ENCODE measurements at regions not wholly inside any gene's neighbourhood (a gene's known extent, or its start where the extent isn't known, plus 50 kb on each side); places are given as distances from the start of the nearest gene placed in this dataset.

GRCh38 chr11:43576320-43576802 lies 104.2 kb upstream of the HSD17B12 start:
- DNase-seq, result no peak

GRCh38 chr11:43576803-43577521 lies 103.6 kb upstream of the HSD17B12 start:
- no peak for DNase-seq

DNA sequence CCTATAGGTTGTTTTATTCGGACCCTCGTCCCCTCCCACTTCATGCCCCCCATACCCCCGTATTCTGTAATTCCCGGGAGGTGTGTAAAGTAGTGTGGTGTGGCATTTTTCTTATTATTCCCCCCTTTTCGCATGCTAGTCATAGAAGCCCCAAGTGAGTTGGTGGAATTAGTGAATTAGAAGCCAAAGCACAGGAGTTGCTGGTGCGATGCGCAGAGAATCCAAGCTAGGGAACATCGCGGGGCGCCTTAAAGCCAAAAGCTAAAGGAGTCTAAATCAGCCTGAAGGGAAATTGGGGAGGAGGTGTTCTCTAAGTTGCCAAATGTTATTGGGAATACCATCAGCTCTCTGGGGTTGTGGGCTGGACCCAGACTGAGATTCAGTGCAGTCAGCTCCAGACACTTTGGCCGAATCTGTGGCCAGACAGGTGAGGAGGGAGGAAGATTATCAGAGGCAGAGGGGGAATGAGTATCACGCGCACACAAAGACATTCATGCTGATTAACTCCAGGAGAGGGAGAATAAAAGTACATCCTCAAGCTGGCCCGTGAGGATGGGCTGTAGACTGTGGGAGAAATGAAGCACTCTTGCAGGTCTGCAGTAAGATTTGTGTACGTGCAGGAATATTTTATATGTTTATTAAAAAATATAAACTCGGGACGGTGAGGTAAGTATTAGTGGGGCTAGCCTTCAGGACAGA lies 102.8 kb upstream of the HSD17B12 start:
- DNase-seq, result no peak

- DNase-seq, result no peak
These were observed 102.0 kb upstream of the HSD17B12 start for GRCh38 chr11:43578346-43579170.

DNA sequence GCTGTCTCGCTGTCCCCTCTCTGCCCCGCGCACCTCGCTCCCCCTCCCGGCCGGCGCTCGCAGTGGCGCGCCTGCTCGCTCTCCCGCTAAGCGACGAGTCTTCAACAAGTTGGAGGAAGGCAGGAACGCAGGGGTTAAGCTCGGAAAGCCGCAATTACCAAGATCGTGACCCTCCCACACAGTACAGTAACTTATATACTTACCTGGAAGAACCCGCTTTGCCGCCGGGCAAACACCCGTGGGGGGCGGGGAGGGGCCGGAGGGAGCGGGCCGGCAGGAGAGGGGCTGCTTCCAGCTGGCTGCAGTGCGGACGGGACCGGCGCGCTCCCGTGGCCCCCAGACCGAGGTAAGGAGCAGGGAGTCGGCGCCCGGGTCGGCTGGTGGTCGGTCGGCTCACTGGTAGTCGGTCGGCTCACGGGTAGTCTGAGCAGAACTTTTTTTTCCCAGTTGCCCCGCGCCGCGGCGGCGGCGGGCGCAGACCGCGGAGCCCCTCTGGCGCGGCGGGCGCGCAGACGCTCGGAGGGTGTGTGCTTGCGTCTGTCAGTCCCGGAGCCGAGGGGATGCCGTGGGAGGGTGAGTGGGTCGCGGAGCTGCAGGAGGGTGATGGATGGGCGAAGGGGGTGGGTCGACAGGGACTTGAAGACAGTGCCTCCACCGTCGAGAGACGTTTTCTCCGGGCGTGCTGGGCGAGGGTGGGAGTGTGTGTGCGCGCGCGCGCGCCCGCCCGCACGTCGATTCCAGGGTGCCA lies 101.2 kb upstream of the HSD17B12 start:
- no peak for DNase-seq

DNA sequence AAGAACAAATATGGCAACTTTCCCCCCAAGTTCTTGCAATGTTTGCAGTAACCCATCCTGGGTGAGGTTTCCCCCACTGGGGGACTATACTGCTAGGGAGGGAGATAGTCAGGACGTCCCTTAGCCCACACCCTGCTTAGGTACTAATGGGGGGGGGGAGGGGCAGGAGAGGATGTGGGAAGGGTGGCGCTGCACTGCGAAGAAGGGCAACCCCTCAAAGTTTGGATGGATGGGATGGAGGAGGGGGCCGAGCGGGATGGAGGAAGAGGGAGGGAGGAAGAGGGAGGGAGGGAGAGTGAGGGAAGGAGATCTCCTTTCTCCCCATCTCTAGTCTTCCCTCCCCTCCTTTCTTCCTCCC lies 100.6 kb upstream of the HSD17B12 start:
- DNase-seq, result no peak

DNA sequence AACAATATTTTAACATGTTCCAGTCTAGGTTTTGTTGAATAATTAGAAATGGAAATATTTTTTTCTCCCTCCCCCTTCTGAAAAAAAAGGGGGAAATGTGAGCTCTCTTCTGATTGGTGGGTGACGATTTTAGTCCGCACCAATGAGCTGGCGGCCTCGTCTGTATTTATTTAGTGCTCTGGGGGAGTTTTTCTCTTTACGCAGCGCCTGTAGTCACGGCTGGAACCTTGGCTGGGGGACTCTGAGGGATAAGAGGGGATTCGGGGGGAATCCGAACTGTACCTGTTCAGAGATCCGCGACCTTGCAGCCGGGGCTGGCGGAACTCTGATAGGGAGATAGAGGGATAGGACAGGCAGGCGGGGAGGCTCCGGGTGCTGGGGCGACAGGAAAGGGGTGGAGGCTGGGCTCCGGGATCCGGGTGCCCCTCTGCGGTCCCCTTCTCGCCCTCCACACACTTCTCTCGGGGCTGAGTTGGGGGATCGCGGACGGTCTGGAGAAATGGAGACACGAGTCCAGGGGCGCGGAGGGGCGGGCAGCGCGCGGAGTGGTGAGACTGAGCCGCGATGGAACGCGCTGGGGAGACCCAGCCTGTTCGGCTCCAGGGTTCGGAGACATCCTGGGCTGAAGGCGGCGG lies 99.7 kb upstream of the HSD17B12 start:
- no peak for DNase-seq

GRCh38 chr11:43581370-43582023 lies 99.0 kb upstream of the HSD17B12 start:
- DNase-seq, result no peak

DNA sequence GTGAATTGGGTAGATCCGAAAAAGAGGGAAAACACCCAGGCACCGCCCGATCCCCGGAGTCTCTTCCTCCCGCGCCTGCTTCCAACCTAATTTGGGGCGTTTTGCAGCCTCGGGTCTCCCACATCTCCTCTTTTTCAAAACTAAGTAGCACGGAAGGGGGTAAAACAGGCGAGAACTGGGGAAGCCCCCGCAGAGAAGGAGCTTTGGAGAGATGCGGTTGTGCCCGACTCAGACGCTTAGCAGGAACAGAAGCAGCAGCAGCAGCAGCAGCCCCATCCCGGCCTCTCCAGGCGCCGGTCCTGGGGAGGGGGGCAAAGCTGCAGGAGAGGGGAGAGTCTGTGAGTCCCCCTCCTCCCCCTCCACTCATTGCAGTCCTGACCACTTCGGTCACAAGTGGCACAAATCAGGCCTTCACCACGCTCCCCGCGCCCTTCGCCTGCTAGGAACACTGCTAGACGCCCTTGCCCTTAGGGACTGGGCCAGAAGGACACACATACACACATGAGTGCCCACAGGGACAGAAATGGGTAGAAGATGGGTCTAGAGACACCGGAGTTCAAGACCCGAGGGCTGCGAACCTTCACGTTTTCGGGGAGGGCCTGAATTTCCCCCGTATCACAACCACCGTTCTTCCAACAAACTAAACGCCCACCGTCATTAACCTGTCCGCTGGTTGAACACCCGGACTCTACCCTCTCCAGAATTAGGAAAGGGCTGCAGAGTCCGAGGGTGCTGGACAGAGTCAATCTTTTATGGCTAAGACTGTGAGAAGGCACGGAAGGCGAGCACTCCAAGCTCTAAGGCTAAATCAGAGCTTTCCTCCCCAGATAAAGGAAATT lies 98.3 kb upstream of the HSD17B12 start:
- no peak for DNase-seq

DNA sequence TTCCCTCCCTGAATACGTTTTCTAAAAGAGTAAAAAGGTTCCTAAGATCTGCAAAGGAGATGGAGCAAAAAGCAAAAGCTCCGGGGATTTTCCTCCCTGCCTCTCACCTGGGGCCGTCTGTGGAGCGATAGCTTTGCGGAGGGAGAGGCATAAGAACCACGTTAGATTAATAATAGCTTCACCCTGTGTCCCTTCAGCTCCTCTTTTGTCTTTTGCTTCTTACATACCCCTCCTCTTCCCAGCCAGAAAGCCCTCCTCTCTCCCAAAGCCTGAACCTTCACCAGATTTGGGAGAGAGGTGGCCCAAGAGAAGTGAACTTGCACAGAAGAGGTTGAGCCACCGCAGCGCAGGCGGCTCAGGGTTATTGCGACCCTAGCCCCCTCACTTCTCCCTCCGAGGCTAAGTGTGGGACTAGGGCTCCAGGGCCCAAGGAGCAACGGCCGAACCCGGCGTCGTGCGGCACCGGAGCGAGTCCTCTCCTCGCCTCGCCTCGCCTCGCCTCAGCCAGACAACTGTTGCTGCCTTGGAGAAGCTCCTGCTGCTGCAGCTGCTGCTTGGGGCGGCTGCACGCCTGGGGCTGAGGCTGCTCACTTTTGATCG lies 97.6 kb upstream of the HSD17B12 start:
- no peak for DNase-seq

DNA sequence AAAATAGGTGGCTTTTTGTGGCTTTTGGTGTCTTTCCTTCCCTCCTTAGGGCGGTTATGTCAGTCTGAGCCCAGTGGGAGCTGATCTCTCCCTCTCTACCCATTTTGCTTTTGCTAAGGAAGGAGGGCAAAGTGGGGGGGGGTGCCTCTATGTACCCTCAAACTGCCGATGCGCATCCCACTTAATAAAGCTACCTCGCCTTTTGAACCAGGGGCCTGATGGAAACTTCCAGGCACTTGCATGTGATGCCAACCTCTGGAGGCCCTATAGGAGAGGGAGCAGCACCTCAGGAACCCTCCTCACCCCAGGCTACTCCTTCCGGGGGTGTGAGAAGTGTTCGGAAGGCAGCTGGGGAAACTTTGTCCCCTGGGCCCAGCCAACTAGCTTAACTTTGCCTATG lies 97.0 kb upstream of the HSD17B12 start:
- DNase-seq, result no peak

- no peak for DNase-seq
These were observed 94.5 kb upstream of the HSD17B12 start for GRCh38 chr11:43585877-43586608.

DNA sequence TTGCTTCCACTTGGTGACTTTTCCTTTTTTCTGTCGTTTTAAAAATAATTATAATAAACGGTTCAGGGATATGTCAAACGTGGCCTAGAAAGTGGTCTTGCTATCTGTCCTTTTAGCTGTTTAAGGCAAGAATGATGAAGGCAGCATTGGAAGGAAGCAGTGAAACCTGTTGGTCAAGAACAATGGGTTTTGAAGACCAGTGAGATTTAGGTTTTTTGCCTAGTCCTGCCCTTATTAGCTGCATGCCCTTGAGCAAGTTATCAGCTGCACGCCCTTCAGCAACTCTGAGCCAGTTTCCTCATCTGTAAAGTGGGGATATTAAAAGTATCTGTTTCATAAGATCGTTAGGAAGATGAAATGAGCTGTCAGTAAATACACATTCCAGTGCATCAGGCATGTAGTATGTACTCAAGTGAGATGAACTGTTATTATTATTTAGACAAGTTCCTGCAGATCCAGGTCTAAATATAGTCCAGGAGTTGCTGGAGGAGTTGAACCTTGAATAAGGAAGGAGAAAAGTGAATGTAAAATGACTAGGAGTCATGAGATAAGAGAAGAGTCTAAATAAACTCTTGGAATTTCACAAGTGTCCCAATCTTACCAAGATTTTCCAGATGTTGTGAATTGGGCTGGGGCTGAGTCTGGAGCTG lies 90.8 kb upstream of the HSD17B12 start:
- no peak for DNase-seq

DNA sequence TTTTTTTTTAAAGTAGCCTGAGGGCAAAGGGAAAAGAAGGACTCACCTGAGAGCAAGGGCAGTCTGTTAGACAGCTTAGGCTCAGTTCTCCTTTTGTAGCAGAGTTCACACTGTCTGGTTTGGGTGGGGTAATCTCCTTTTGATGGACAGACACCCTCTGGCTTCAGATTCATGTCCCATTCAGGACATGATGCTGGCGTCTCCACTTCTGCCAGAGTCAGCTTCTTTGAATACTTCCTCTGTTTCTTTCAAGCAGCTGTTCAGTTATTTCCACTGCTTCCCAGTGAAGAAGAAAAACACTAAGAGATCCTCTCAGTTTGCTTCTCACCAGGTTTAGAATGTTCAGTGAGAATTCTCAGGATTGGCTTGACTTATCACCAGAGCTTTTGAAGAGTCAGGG lies 79.0 kb upstream of the HSD17B12 start:
- no peak for DNase-seq

GRCh38 chr11:43602670-43603069 lies 77.9 kb upstream of the HSD17B12 start:
- no peak for DNase-seq

DNA sequence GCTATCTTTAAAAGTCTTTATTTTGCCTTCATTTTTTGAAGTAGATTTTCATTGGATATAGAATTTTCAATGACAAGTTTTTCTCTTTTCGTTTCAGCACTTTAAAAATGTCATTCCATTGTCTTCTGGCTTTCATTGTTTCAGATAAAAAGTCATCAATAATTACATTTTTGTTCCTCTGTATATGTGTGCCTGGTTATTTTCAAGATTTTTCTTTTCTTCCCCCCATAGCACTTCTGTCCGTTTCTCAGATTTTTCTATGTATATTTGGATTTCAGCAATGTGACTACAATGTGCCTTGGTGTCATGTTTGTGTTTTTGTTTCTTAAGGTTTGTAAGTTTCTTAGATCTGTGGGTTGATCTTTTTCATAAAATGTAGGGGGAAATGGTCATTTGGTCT lies 66.3 kb upstream of the HSD17B12 start:
- DNase-seq, result no peak

- no peak for DNase-seq
These were observed 60.6 kb upstream of the HSD17B12 start for GRCh38 chr11:43619863-43620505.

GRCh38 chr11:43626798-43627197 lies 53.7 kb upstream of the HSD17B12 start:
- no peak for DNase-seq

Data from skin of body (tissue), 1 donor.